ENCODE measurements at regions not wholly inside any gene's neighbourhood (a gene's known extent, or its start where the extent isn't known, plus 50 kb on each side); places are given as distances from the start of the nearest gene placed in this dataset.

DNA sequence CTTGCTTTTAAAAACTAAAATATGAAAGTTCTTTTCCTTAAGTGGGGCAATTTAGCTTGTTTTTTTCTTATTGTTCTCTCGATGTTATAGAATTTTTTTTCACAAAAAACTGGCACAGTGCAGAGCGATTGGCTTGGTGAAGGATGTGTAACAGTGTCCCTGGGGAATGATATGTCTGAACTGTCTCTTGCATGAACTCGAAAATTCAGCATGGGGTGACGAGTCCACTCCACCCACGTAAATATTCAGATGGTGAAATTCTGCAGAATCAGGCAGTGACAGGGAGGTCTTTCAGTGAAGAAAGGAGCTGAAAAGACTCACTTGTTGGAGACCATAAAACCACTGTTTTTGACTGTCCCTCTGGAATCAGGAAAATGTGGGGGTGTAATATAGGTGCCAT is 505.3 kb downstream of the MMUT start:
- TF ChIP-seq, protein P1, sequence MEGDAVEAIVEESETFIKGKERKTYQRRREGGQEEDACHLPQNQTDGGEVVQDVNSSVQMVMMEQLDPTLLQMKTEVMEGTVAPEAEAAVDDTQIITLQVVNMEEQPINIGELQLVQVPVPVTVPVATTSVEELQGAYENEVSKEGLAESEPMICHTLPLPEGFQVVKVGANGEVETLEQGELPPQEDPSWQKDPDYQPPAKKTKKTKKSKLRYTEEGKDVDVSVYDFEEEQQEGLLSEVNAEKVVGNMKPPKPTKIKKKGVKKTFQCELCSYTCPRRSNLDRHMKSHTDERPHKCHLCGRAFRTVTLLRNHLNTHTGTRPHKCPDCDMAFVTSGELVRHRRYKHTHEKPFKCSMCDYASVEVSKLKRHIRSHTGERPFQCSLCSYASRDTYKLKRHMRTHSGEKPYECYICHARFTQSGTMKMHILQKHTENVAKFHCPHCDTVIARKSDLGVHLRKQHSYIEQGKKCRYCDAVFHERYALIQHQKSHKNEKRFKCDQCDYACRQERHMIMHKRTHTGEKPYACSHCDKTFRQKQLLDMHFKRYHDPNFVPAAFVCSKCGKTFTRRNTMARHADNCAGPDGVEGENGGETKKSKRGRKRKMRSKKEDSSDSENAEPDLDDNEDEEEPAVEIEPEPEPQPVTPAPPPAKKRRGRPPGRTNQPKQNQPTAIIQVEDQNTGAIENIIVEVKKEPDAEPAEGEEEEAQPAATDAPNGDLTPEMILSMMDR (IDR thresholded peaks at IDR 0.05), result no peak
- TF ChIP-seq POLR2A (IDR thresholded peaks at IDR 0.05) (no peak), POLR2AphosphoS5 (IDR thresholded peaks at IDR 0.05) (no peak)
